ENCODE measurements at regions not wholly inside any gene's neighbourhood (a gene's known extent, or its start where the extent isn't known, plus 50 kb on each side); places are given as distances from the start of the nearest gene placed in this dataset.

GRCh38 chr1:81458186-81458585, 342.5 kb upstream of the ADGRL2 start:
- TF ChIP-seq EZH2 (IDR thresholded peaks at IDR 0.05) = no peak
- no peak for TF ChIP-seq POLR2AphosphoS5 (IDR thresholded peaks at IDR 0.05; ENCODE audit: borderline replicate concordance, low read depth, low read length)
- no peak for TF ChIP-seq FOXP2 (optimal IDR thresholded peaks at IDR 0.05; ENCODE audit: control extremely low read depth, extremely low read length, insufficient read depth)

All from SK-N-MC (cell line).